ENCODE measurements at regions not wholly inside any gene's neighbourhood (a gene's known extent, or its start where the extent isn't known, plus 50 kb on each side); places are given as distances from the start of the nearest gene placed in this dataset.

- TF ChIP-seq POLR2AphosphoS5 (IDR thresholded peaks at IDR 0.05; ENCODE audit: low read depth, low read length) (no peak), POLR2A (IDR thresholded peaks at IDR 0.05; ENCODE audit: low read depth, low read length) (no peak), TAF1 (IDR thresholded peaks at IDR 0.05; ENCODE audit: low read depth, low read length) (no peak), POU2F2 (IDR thresholded peaks at IDR 0.05; ENCODE audit: low read depth, low read length) (no peak)
These were observed 76.9 kb upstream of the GLI2 start for GRCh38 chr2:120658770-120659158.

Data from GM12891 (cell line).